ENCODE measurements at regions not wholly inside any gene's neighbourhood (a gene's known extent, or its start where the extent isn't known, plus 50 kb on each side); places are given as distances from the start of the nearest gene placed in this dataset.

GRCh38 chr6:22437665-22438064, 131.7 kb upstream of the HDGFL1 start:
- H3K27me3 ChIP-seq (ENCODE audit: control insufficient read depth, extremely low read depth, insufficient read depth, low read length), result no peaks in the 10 kb centered on the region
- FAIRE-seq, result peak; percentile 58
- no peak overlapping the region for H3K27ac ChIP-seq (ENCODE audit: control insufficient read depth, insufficient read depth, low read length)

GRCh38 chr6:22442826-22443225, 126.5 kb upstream of the HDGFL1 start:
- Histone ChIP-seq H4K20me1 (ENCODE audit: control insufficient read depth, extremely low read depth, insufficient read depth, low read length) (no peaks in the 10 kb centered on the region), H3K9me1 (ENCODE audit: control insufficient read depth, extremely low read depth, insufficient read depth, low read length) (no peaks in the 10 kb centered on the region), H3K9ac (ENCODE audit: control insufficient read depth, extremely low read depth, insufficient read depth, low read length) (no peak overlapping the region), H3K27ac (ENCODE audit: control insufficient read depth, insufficient read depth, low read length) (peak overlapping the region; percentile 42), H3K27me3 (ENCODE audit: control insufficient read depth, extremely low read depth, insufficient read depth, low read length) (no peaks in the 10 kb centered on the region), H3K4me3 (ENCODE audit: control insufficient read depth in 2 of 3, extremely low read depth in 1 of 3, insufficient read depth in 2 of 3, low read depth in 1 of 3, low read length in 3 of 3) (no peak overlapping the region), H3K79me2 (ENCODE audit: control insufficient read depth, insufficient read depth, low read length) (no peaks in the 10 kb centered on the region), H3K9me3 (ENCODE audit: control insufficient read depth, low read depth, low read length) (no peaks in the 10 kb centered on the region), H2AFZ (ENCODE audit: control insufficient read depth, low read length) (peak overlapping the region; percentile 54), H3K4me1 (ENCODE audit: control insufficient read depth, extremely low read depth, insufficient read depth, low read length) (peaks cover 5% of the 10 kb centered on the region), H3K4me2 (ENCODE audit: control insufficient read depth, extremely low read depth, insufficient read depth, low read depth, low read length) (no peak overlapping the region), H3K36me3 (ENCODE audit: control insufficient read depth in 2 of 2, extremely low read depth in 1 of 2, insufficient read depth in 2 of 2, low read length in 2 of 2) (no peaks in the 10 kb centered on the region)
- DNase-seq (ENCODE audit: low read depth, low spot score) (peak; percentile 45), FAIRE-seq (peak; percentile 95)
- TF ChIP-seq EZH2 (IDR thresholded peaks at IDR 0.05; ENCODE audit: low read length), result no peak
- TF ChIP-seq, protein P1, sequence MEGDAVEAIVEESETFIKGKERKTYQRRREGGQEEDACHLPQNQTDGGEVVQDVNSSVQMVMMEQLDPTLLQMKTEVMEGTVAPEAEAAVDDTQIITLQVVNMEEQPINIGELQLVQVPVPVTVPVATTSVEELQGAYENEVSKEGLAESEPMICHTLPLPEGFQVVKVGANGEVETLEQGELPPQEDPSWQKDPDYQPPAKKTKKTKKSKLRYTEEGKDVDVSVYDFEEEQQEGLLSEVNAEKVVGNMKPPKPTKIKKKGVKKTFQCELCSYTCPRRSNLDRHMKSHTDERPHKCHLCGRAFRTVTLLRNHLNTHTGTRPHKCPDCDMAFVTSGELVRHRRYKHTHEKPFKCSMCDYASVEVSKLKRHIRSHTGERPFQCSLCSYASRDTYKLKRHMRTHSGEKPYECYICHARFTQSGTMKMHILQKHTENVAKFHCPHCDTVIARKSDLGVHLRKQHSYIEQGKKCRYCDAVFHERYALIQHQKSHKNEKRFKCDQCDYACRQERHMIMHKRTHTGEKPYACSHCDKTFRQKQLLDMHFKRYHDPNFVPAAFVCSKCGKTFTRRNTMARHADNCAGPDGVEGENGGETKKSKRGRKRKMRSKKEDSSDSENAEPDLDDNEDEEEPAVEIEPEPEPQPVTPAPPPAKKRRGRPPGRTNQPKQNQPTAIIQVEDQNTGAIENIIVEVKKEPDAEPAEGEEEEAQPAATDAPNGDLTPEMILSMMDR (optimal IDR thresholded peaks at IDR 0.05 in 1 of 3, IDR thresholded peaks at IDR 0.05 in 1 of 3, conservative IDR thresholded peaks at IDR 0.05 in 1 of 3; ENCODE audit: extremely low read depth in 1 of 3, insufficient read depth in 2 of 3, low read length in 3 of 3), result no peak
- dilution Hi-C loops (cut with MboI; ENCODE audit: extremely low pct_ligation_motif_present, low sequenced_read_pairs), result no loop called here

More at GRCh38 chr6:22437665-22438064, 131.7 kb upstream of the HDGFL1 start:
- DNase-seq (ENCODE audit: low read depth, low spot score), result no peak
- peaks cover 16% of the 10 kb centered on the region for H3K4me1 ChIP-seq (ENCODE audit: control insufficient read depth, extremely low read depth, insufficient read depth, low read length)
- no peaks in the 10 kb centered on the region for H3K79me2 ChIP-seq (ENCODE audit: control insufficient read depth, insufficient read depth, low read length)
- no peak overlapping the region for H2AFZ ChIP-seq (ENCODE audit: control insufficient read depth, low read length)
- no peak for TF ChIP-seq EZH2 (IDR thresholded peaks at IDR 0.05; ENCODE audit: low read length)
- TF ChIP-seq, protein P1 (optimal IDR thresholded peaks at IDR 0.05 in 1 of 3, IDR thresholded peaks at IDR 0.05 in 1 of 3, conservative IDR thresholded peaks at IDR 0.05 in 1 of 3; ENCODE audit: extremely low read depth in 1 of 3, insufficient read depth in 2 of 3, low read length in 3 of 3), result no peak
- no peak overlapping the region for H3K4me3 ChIP-seq (ENCODE audit: control insufficient read depth in 2 of 3, extremely low read depth in 1 of 3, insufficient read depth in 2 of 3, low read depth in 1 of 3, low read length in 3 of 3)
- no peak overlapping the region for H3K4me2 ChIP-seq (ENCODE audit: control insufficient read depth, extremely low read depth, insufficient read depth, low read depth, low read length)
- no peaks in the 10 kb centered on the region for H3K9me1 ChIP-seq (ENCODE audit: control insufficient read depth, extremely low read depth, insufficient read depth, low read length)
- H3K9me3 ChIP-seq (ENCODE audit: control insufficient read depth, low read depth, low read length), result no peaks in the 10 kb centered on the region
- no peaks in the 10 kb centered on the region for H4K20me1 ChIP-seq (ENCODE audit: control insufficient read depth, extremely low read depth, insufficient read depth, low read length)
- no peaks in the 10 kb centered on the region for H3K36me3 ChIP-seq (ENCODE audit: control insufficient read depth in 2 of 2, extremely low read depth in 1 of 2, insufficient read depth in 2 of 2, low read length in 2 of 2)
- no peak overlapping the region for H3K9ac ChIP-seq (ENCODE audit: control insufficient read depth, extremely low read depth, insufficient read depth, low read length)
- dilution Hi-C loops (cut with MboI; ENCODE audit: extremely low pct_ligation_motif_present, low sequenced_read_pairs), result no loop called here
